ENCODE measurements at regions not wholly inside any gene's neighbourhood (a gene's known extent, or its start where the extent isn't known, plus 50 kb on each side); places are given as distances from the start of the nearest gene placed in this dataset.

DNA sequence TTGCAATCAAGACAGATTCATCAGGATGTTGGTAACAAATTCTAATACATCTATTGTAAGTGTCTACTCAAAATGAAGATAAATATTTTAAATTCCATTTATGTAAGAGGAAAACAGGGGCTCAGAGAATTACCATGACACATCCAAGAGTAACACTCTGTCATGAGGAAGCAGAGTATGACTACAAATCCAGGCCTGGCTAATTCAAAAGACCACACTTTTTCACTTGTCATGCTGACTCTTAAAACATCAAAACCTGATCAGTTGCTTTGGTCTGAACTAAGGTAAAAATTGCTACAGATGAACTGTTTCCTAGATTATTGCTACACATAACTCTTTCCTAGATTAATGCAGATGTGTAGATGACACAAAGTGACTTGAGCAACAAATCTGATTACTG lies 880.6 kb downstream of the TSN start:
- no peak for DNase-seq
- Histone ChIP-seq H3K27ac (ENCODE audit: low read depth in 1 of 2, low read length in 1 of 2) (no peak overlapping the region), H3K9ac (ENCODE audit: insufficient read depth in 1 of 2, low read length in 2 of 2) (no peak overlapping the region), H3K9me3 (ENCODE audit: control insufficient read depth in 4 of 4, insufficient read depth in 3 of 4, low read length in 3 of 4) (no peaks in the 10 kb centered on the region), H3K4me3 (no peak overlapping the region), H3K27me3 (ENCODE audit: control insufficient read depth in 3 of 3, insufficient read depth in 3 of 3, low read length in 2 of 3) (no peaks in the 10 kb centered on the region), H3K4me1 (ENCODE audit: control insufficient read depth in 5 of 5, insufficient read depth in 5 of 5, low read length in 5 of 5) (no peaks in the 10 kb centered on the region), H3K36me3 (ENCODE audit: control insufficient read depth in 4 of 4, insufficient read depth in 4 of 4, low read length in 4 of 4) (no peaks in the 10 kb centered on the region)
- TF ChIP-seq, protein P1, sequence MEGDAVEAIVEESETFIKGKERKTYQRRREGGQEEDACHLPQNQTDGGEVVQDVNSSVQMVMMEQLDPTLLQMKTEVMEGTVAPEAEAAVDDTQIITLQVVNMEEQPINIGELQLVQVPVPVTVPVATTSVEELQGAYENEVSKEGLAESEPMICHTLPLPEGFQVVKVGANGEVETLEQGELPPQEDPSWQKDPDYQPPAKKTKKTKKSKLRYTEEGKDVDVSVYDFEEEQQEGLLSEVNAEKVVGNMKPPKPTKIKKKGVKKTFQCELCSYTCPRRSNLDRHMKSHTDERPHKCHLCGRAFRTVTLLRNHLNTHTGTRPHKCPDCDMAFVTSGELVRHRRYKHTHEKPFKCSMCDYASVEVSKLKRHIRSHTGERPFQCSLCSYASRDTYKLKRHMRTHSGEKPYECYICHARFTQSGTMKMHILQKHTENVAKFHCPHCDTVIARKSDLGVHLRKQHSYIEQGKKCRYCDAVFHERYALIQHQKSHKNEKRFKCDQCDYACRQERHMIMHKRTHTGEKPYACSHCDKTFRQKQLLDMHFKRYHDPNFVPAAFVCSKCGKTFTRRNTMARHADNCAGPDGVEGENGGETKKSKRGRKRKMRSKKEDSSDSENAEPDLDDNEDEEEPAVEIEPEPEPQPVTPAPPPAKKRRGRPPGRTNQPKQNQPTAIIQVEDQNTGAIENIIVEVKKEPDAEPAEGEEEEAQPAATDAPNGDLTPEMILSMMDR (IDR thresholded peaks at IDR 0.05; ENCODE audit: control extremely low read depth, extremely low read depth) = no peak
- no peak for ATAC-seq (ENCODE audit: insufficient read depth, low FRiP score)

DNA sequence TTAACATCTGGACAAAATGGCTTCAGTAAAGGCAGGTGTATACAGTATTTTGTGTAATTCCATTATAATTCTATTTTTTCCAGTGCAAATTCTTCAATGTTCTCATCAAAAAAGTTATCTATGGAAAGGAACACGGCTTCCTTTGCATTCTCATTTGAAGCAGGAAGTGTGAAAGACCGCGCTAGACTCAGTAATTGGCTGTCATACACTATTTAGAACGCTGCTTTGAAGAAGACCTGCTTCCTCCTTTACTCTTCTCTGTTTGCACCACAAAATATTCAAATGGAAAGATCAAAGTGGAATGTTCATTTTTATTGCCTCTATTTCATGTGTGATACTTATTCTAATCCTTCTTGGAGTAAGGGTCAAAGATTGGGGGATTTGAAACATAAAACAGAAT lies 883.7 kb downstream of the TSN start:
- TF ChIP-seq, protein P1 (IDR thresholded peaks at IDR 0.05; ENCODE audit: control extremely low read depth, extremely low read depth) = no peak
- DNase-seq (no peak), ATAC-seq (ENCODE audit: insufficient read depth, low FRiP score) (no peak)
- Histone ChIP-seq H3K9me3 (ENCODE audit: control insufficient read depth in 4 of 4, insufficient read depth in 3 of 4, low read length in 3 of 4) (no peaks in the 10 kb centered on the region), H3K27ac (ENCODE audit: low read depth in 1 of 2, low read length in 1 of 2) (no peak overlapping the region), H3K27me3 (ENCODE audit: control insufficient read depth in 3 of 3, insufficient read depth in 3 of 3, low read length in 2 of 3) (no peaks in the 10 kb centered on the region), H3K9ac (ENCODE audit: insufficient read depth in 1 of 2, low read length in 2 of 2) (no peak overlapping the region), H3K4me3 (no peak overlapping the region), H3K36me3 (ENCODE audit: control insufficient read depth in 4 of 4, insufficient read depth in 4 of 4, low read length in 4 of 4) (no peaks in the 10 kb centered on the region), H3K4me1 (ENCODE audit: control insufficient read depth in 5 of 5, insufficient read depth in 5 of 5, low read length in 5 of 5) (no peaks in the 10 kb centered on the region)
- WGBS, 2 donors = 61 to 63% methylated on average over 4 of the region's 4 CpGs

DNA sequence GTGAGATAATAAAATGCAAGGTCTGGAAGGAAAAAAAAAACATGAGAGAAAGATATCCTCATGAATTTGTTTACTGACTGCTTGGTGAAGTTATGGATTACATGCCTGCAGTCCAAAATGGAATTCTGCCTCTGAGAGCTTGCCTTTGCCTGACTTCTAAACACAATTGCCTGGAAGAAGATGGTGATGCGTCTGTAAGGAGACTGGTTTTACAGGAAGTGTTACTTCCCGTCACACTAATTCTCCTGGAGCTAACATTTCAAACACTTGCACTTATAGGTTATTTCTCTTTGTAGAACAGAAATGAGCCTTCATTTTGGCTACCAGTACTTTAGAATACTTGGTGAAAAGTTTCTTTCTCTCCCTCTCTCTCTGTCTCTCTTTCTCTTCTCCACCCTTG lies 884.3 kb downstream of the TSN start:
- Histone ChIP-seq H3K36me3 (ENCODE audit: control insufficient read depth in 4 of 4, insufficient read depth in 4 of 4, low read length in 4 of 4) (no peaks in the 10 kb centered on the region), H3K4me3 (no peak overlapping the region), H3K27me3 (ENCODE audit: control insufficient read depth in 3 of 3, insufficient read depth in 3 of 3, low read length in 2 of 3) (no peaks in the 10 kb centered on the region), H3K4me1 (ENCODE audit: control insufficient read depth in 5 of 5, insufficient read depth in 5 of 5, low read length in 5 of 5) (no peaks in the 10 kb centered on the region), H3K9ac (ENCODE audit: insufficient read depth in 1 of 2, low read length in 2 of 2) (no peak overlapping the region), H3K9me3 (ENCODE audit: control insufficient read depth in 4 of 4, insufficient read depth in 3 of 4, low read length in 3 of 4) (no peaks in the 10 kb centered on the region), H3K27ac (ENCODE audit: low read depth in 1 of 2, low read length in 1 of 2) (no peak overlapping the region)
- WGBS, 2 donors = 58 to 86% methylated on average over 2 of the region's 2 CpGs
- no peak for DNase-seq
- ATAC-seq (ENCODE audit: insufficient read depth, low FRiP score) = no peak
- TF ChIP-seq, protein P1 (IDR thresholded peaks at IDR 0.05; ENCODE audit: control extremely low read depth, extremely low read depth) = no peak

DNA sequence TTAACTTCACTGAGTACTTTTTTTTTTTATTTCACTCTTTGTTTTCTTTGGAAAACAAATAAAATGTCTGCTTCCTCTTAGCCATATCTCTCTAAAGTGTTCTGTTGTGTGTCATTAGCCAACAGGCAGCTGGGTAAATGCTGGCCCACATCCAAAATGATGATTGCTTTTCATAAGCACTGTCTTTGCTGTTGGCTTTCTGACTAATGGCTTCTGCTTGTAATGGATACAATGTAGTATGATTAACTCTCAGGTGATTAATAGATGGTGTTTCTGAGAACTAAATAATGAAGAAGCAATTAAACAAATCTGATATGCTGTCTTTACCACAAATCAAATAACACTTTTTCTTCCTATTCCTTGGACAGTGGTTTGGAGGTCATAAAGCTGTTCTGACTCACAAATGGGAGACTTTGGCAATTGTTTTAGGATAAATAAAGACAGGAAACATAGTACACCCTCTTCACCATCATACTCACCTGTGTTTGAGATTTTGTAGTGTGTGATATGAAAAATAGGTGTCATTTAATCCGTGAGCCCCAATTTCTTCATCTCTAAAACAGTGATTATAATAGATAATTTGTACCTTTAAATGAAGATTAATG lies 888.4 kb downstream of the TSN start:
- no peak for ATAC-seq (ENCODE audit: insufficient read depth, low FRiP score)
- no peaks in the 10 kb centered on the region for H3K27me3 ChIP-seq (ENCODE audit: control insufficient read depth in 3 of 3, insufficient read depth in 3 of 3, low read length in 2 of 3)
- H3K36me3 ChIP-seq (ENCODE audit: control insufficient read depth in 4 of 4, insufficient read depth in 4 of 4, low read length in 4 of 4) = no peaks in the 10 kb centered on the region
- 65 to 74% methylated on average over 1 of the region's 1 CpG for WGBS, 2 donors
- no peak overlapping the region for H3K9ac ChIP-seq (ENCODE audit: insufficient read depth in 1 of 2, low read length in 2 of 2)
- no peaks in the 10 kb centered on the region for H3K9me3 ChIP-seq (ENCODE audit: control insufficient read depth in 4 of 4, insufficient read depth in 3 of 4, low read length in 3 of 4)
- TF ChIP-seq, protein P1 (IDR thresholded peaks at IDR 0.05; ENCODE audit: control extremely low read depth, extremely low read depth) = no peak
- no peak overlapping the region for H3K4me3 ChIP-seq
- DNase-seq = peak in 2 of 3 donors; percentile 28 to 50
- H3K4me1 ChIP-seq (ENCODE audit: control insufficient read depth in 5 of 5, insufficient read depth in 5 of 5, low read length in 5 of 5) = no peaks in the 10 kb centered on the region
- H3K27ac ChIP-seq (ENCODE audit: low read depth in 1 of 2, low read length in 1 of 2) = no peak overlapping the region
